ENCODE measurements at regions not wholly inside any gene's neighbourhood (a gene's known extent, or its start where the extent isn't known, plus 50 kb on each side); places are given as distances from the start of the nearest gene placed in this dataset.

- H3K27me3 ChIP-seq (ENCODE audit: control insufficient read depth in 2 of 2, insufficient read depth in 2 of 2, low read length in 2 of 2): no peaks in the 10 kb centered on the region
- Mint-ChIP-seq H3K36me3 (no peaks in the 10 kb centered on the region), H3K27ac (no peak overlapping the region), H3K9me3 (peaks cover 13 to 32% (median 16%) of the 10 kb centered on the region in 7 donors), H3K4me3 (no peak overlapping the region), H3K4me1 (no peaks in the 10 kb centered on the region), H3K27me3 (ENCODE audit: low read depth in 3 of 3) (peaks cover 0 to 1% (median 0%) of the 10 kb centered on the region in 3 donors)
- peaks cover 9 to 22% of the 10 kb centered on the region in 2 donors for H3K9me3 ChIP-seq (replicated peaks in 1 of 2; ENCODE audit: control insufficient read depth in 1 of 2, insufficient read depth in 1 of 2, low read length in 2 of 2)
- H4K20me1 ChIP-seq (ENCODE audit: insufficient read depth, low read length): no peaks in the 10 kb centered on the region
- TF ChIP-seq, protein P1, sequence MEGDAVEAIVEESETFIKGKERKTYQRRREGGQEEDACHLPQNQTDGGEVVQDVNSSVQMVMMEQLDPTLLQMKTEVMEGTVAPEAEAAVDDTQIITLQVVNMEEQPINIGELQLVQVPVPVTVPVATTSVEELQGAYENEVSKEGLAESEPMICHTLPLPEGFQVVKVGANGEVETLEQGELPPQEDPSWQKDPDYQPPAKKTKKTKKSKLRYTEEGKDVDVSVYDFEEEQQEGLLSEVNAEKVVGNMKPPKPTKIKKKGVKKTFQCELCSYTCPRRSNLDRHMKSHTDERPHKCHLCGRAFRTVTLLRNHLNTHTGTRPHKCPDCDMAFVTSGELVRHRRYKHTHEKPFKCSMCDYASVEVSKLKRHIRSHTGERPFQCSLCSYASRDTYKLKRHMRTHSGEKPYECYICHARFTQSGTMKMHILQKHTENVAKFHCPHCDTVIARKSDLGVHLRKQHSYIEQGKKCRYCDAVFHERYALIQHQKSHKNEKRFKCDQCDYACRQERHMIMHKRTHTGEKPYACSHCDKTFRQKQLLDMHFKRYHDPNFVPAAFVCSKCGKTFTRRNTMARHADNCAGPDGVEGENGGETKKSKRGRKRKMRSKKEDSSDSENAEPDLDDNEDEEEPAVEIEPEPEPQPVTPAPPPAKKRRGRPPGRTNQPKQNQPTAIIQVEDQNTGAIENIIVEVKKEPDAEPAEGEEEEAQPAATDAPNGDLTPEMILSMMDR (IDR thresholded peaks at IDR 0.05): no peak
- H3K36me3 ChIP-seq (replicated peaks in 1 of 2; ENCODE audit: control insufficient read depth in 1 of 2, insufficient read depth in 2 of 2, low read length in 2 of 2): no peaks in the 10 kb centered on the region
- H3K4me1 ChIP-seq (ENCODE audit: control insufficient read depth in 1 of 2, insufficient read depth in 2 of 2, low read length in 2 of 2): no peaks in the 10 kb centered on the region
- no peak overlapping the region for H3K4me2 ChIP-seq (replicated peaks; ENCODE audit: extremely low read depth, low read length, poor library complexity, severe bottlenecking)
- intact Hi-C loops (cut with micrococcal nuclease): no loop called here
- no peak overlapping the region for H3K4me3 ChIP-seq (replicated peaks in 1 of 3; ENCODE audit: low read depth in 2 of 3, low read length in 3 of 3)
- no peak overlapping the region for H3K9ac ChIP-seq (ENCODE audit: insufficient read depth, low read length, poor library complexity, severe bottlenecking)
- no peak overlapping the region for H2AFZ ChIP-seq (ENCODE audit: insufficient read depth, low read depth, low read length, poor library complexity, severe bottlenecking)
- no peak for DNase-seq
- no peak overlapping the region for H3K27ac ChIP-seq (ENCODE audit: low read depth in 1 of 2, low read length in 2 of 2)
- 88% methylated on average over 6 of the region's 8 CpGs for WGBS (ENCODE audit: insufficient coverage)
- no peaks in the 10 kb centered on the region for H3K79me2 ChIP-seq (ENCODE audit: insufficient read depth, low read length)
Measured at GRCh38 chr18:77973745-77974144, 724.1 kb downstream of the GALR1 start.

- Histone ChIP-seq H3K4me1 (ENCODE audit: control insufficient read depth in 1 of 2, insufficient read depth in 2 of 2, low read length in 2 of 2) (no peaks in the 10 kb centered on the region), H3K9me3 (replicated peaks in 1 of 2; ENCODE audit: control insufficient read depth in 1 of 2, insufficient read depth in 1 of 2, low read length in 2 of 2) (peaks cover 13 to 25% of the 10 kb centered on the region in 2 donors), H2AFZ (ENCODE audit: insufficient read depth, low read depth, low read length, poor library complexity, severe bottlenecking) (no peak overlapping the region), H4K20me1 (ENCODE audit: insufficient read depth, low read length) (no peaks in the 10 kb centered on the region), H3K79me2 (ENCODE audit: insufficient read depth, low read length) (no peaks in the 10 kb centered on the region), H3K27ac (ENCODE audit: low read depth in 1 of 2, low read length in 2 of 2) (no peak overlapping the region), H3K4me2 (replicated peaks; ENCODE audit: extremely low read depth, low read length, poor library complexity, severe bottlenecking) (no peak overlapping the region), H3K36me3 (replicated peaks in 1 of 2; ENCODE audit: control insufficient read depth in 1 of 2, insufficient read depth in 2 of 2, low read length in 2 of 2) (no peaks in the 10 kb centered on the region), H3K9ac (ENCODE audit: insufficient read depth, low read length, poor library complexity, severe bottlenecking) (no peak overlapping the region), H3K27me3 (ENCODE audit: control insufficient read depth in 2 of 2, insufficient read depth in 2 of 2, low read length in 2 of 2) (no peaks in the 10 kb centered on the region), H3K4me3 (replicated peaks in 1 of 3; ENCODE audit: low read depth in 2 of 3, low read length in 3 of 3) (no peak overlapping the region)
- Mint-ChIP-seq H3K4me3 (no peak overlapping the region), H3K9me3 (peaks cover 13 to 35% (median 17%) of the 10 kb centered on the region in 7 donors), H3K27me3 (ENCODE audit: low read depth in 3 of 3) (peaks cover 0 to 1% (median under 1%) of the 10 kb centered on the region in 3 donors), H3K4me1 (no peaks in the 10 kb centered on the region), H3K27ac (no peak overlapping the region), H3K36me3 (no peaks in the 10 kb centered on the region)
- TF ChIP-seq, protein P1 (IDR thresholded peaks at IDR 0.05): no peak
- intact Hi-C loops (cut with micrococcal nuclease): no loop called here
- DNase-seq: no peak
- no CpG with 5 or more reads among the region's 1 CpG for WGBS (ENCODE audit: insufficient coverage)
Measured at GRCh38 chr18:77974329-77974728, 724.7 kb downstream of the GALR1 start.
